ENCODE measurements at regions not wholly inside any gene's neighbourhood (a gene's known extent, or its start where the extent isn't known, plus 50 kb on each side); places are given as distances from the start of the nearest gene placed in this dataset.

- TF ChIP-seq SUZ12 (IDR thresholded peaks at IDR 0.05) = no peak
- no peak for TF ChIP-seq FOXK2 (IDR thresholded peaks at IDR 0.05)
- no peak for TF ChIP-seq TARDBP (IDR thresholded peaks at IDR 0.05)
- TF ChIP-seq HDGF (IDR thresholded peaks at IDR 0.05; ENCODE audit: borderline replicate concordance) = no peak
- no peak for TF ChIP-seq PKNOX1 (IDR thresholded peaks at IDR 0.05)
- no peak for TF ChIP-seq BHLHE40 (IDR thresholded peaks at IDR 0.05; ENCODE audit: borderline replicate concordance)
- TF ChIP-seq SP1 (IDR thresholded peaks at IDR 0.05) = no peak
- TF ChIP-seq FOXM1 (IDR thresholded peaks at IDR 0.05; ENCODE audit: borderline replicate concordance) = no peak
Observed at GRCh38 chr12:19998411-19998810, 369.9 kb upstream of the PDE3A start.

All from HEK293T (cell line).